Chondrocyte (in vitro differentiated cells): ENCODE measurements at regions not wholly inside any gene's neighbourhood (a gene's known extent, or its start where the extent isn't known, plus 50 kb on each side); places are given as distances from the start of the nearest gene placed in this dataset.
A peak's percentile ranks its signal among the peaks of the same experiment; 100 is the strongest.

ENCODE experiments used
- DNase-seq: peaks from one replicate; pipeline ENCODE4 v3.0.0; 2021; ENCODE audit warnings: mixed read lengths, low spot score
- H3K27ac Mint-ChIP-seq: one replicate; pipeline ENCODE4 v1.8.0; 2021; ENCODE audit warnings: mild to moderate bottlenecking, moderate library complexity, mixed read lengths; ENCODE audit not compliant: unreplicated experiment
- H3K27me3 Mint-ChIP-seq: 2 replicates; pipeline ENCODE4 v1.8.0; 2021; ENCODE audit warnings: low read depth, mixed read lengths
- H3K36me3 Mint-ChIP-seq: 2 replicates; pipeline ENCODE4 v1.8.0; 2021; ENCODE audit warnings: low read depth, mixed read lengths
- H3K4me1 Mint-ChIP-seq: 2 replicates; pipeline ENCODE4 v1.8.0; 2021; ENCODE audit warnings: low read depth, mild to moderate bottlenecking, mixed read lengths
- H3K4me3 Mint-ChIP-seq: one replicate; pipeline ENCODE4 v1.8.0; 2021; ENCODE audit warnings: mild to moderate bottlenecking, moderate library complexity, mixed read lengths; ENCODE audit not compliant: unreplicated experiment
- H3K9me3 Mint-ChIP-seq: 2 replicates; pipeline ENCODE4 v1.8.0; 2021; ENCODE audit warnings: low read depth, mixed read lengths
- TF ChIP-seq, protein P1 (sequence below): fragments of 200-600 bp; sonication (generic); IDR thresholded peaks from 2 replicates; pipeline ENCODE4 v1.5.0; 2021; ENCODE audit warnings: antibody characterized with exemption, mild to moderate bottlenecking, moderate library complexity

DNA sequence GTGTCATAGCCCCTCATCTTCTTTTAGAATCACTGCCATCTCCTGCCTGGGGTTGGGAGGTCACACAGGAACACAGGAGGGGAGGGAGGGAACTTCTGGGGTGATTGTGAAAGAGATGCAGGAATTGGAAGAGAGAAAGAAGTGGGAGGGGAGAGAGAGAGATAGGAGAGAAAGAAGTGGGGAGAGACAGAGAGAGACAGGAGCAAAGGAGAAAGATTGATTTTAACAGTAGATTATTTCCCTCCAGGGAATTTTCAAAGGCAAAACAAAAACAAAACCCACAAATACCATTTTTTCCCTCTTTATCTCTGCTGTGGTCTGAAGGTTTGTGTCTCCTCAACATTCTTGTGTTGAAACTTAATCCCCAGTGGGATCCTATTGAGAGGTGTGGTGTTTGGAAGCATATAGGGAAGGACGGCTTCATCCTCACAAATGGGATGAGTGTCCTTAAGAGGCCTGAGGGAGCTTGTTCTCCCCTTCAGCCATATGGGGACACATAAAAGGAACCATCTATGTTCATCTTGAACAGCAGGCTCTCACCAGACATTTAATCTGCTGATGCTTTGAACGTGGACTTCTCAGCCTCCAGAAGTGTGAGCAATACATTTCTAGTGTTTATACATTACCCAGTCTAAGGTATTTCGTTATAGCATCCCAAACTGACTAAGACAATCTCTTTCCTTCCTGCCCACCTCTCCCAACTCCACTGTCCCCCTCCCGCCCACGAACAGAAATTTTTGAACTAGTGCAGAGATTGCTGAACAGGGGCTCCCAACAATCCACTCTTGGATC, 134.9 kb upstream of the MAX start:
- Mint-ChIP-seq H3K4me3 (no peak overlapping the region), H3K36me3 (no peaks in the 10 kb centered on the region), H3K27me3 (no peaks in the 10 kb centered on the region), H3K27ac (no peak overlapping the region), H3K9me3 (peaks cover 7% of the 10 kb centered on the region), H3K4me1 (peaks cover 23% of the 10 kb centered on the region)
- TF ChIP-seq, protein P1, sequence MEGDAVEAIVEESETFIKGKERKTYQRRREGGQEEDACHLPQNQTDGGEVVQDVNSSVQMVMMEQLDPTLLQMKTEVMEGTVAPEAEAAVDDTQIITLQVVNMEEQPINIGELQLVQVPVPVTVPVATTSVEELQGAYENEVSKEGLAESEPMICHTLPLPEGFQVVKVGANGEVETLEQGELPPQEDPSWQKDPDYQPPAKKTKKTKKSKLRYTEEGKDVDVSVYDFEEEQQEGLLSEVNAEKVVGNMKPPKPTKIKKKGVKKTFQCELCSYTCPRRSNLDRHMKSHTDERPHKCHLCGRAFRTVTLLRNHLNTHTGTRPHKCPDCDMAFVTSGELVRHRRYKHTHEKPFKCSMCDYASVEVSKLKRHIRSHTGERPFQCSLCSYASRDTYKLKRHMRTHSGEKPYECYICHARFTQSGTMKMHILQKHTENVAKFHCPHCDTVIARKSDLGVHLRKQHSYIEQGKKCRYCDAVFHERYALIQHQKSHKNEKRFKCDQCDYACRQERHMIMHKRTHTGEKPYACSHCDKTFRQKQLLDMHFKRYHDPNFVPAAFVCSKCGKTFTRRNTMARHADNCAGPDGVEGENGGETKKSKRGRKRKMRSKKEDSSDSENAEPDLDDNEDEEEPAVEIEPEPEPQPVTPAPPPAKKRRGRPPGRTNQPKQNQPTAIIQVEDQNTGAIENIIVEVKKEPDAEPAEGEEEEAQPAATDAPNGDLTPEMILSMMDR = no peak
- DNase-seq = no peak

DNA sequence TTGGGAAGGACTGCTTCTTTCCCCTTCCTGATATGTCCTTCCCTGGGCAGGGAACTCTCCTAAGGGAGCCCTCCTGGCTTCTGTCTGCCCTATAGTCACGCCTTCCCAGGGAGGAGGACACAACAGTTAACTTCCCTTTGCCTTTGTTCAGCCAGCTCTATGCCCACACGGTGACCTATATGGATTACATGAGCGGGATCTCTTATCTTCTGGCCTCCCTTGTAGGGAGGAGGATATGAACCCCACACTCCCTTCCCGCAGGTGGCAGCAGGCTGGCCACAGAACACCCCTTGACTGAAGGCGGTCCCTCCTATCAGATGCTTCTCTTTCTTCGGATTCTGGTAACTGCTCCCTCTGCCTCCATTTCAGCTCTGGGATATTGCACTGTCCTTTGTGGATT, 135.6 kb upstream of the MAX start:
- no peaks in the 10 kb centered on the region for H3K36me3 Mint-ChIP-seq
- H3K9me3 Mint-ChIP-seq = peaks cover 7% of the 10 kb centered on the region
- TF ChIP-seq, protein P1 = no peak
- no peak for DNase-seq
- no peak overlapping the region for H3K4me3 Mint-ChIP-seq
- H3K27ac Mint-ChIP-seq = peak overlapping the region; percentile 53
- H3K4me1 Mint-ChIP-seq = peaks cover 23% of the 10 kb centered on the region
- H3K27me3 Mint-ChIP-seq = no peaks in the 10 kb centered on the region

DNA sequence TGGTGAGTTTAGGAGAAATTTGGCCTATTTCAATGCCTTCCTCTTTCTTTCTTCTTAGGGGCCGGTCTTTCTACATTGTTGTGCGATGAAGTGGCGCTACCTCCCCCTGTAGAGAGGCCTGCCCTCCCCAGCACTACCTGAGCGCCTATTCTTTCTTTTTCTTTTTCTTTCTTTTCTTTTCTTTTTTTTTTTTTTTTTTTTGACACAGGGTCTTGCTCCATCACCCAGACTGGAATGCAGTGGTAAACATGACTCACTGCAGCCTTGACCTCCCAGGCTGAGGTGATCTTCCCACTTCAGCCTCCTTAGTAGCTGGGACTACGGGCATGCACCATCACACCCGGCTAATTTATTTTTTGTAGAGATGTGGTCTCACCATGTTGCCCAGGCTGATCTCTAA, 136.1 kb upstream of the MAX start:
- Mint-ChIP-seq H3K4me3 (no peak overlapping the region), H3K36me3 (no peaks in the 10 kb centered on the region), H3K9me3 (peaks cover 7% of the 10 kb centered on the region), H3K4me1 (peaks cover 23% of the 10 kb centered on the region), H3K27ac (peak overlapping the region; percentile 53), H3K27me3 (no peaks in the 10 kb centered on the region)
- no peak for DNase-seq
- TF ChIP-seq, protein P1 = no peak

DNA sequence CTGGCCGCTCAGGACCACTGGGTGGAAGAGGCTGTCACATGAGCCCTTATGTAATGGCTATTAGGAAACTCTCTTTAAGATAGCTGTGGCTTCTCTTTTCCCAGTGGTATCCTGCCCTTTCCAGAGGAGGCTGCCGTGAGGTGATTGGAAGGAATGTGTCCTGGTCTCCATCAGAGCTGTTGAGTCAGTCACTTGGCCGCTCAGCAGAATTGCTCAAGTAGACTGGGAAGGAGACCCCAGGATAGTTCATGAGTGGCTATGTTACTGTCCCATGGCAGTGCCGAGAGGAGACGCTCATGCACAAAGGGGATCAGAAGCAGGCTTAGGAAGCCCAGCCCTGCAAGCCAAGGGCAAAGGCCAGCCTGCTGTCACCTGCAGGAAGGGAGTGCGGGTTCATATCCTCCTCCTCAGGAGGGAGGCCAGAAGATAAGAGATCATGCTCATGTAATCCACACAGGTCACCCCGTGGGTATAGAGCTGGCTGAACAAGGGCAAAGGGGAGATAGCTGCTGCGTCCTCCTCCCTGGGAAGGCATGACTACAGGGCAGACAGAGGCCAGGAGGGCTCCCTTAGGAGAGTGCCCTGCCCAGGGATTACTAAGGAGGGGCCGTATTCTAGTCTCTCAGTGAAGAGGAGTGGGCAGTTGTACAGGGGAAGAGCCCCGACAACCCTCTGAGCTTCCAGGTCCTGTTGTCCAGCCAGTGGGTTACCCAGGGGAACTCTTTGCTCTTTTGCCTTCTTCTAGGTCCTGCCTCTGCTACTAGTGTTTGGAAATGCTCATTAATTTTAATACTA, 137.0 kb upstream of the MAX start:
- Mint-ChIP-seq H3K4me3 (no peak overlapping the region), H3K27ac (no peak overlapping the region), H3K4me1 (peaks cover 23% of the 10 kb centered on the region), H3K27me3 (no peaks in the 10 kb centered on the region), H3K36me3 (no peaks in the 10 kb centered on the region), H3K9me3 (peaks cover 7% of the 10 kb centered on the region)
- TF ChIP-seq, protein P1 = no peak
- DNase-seq = no peak

DNA sequence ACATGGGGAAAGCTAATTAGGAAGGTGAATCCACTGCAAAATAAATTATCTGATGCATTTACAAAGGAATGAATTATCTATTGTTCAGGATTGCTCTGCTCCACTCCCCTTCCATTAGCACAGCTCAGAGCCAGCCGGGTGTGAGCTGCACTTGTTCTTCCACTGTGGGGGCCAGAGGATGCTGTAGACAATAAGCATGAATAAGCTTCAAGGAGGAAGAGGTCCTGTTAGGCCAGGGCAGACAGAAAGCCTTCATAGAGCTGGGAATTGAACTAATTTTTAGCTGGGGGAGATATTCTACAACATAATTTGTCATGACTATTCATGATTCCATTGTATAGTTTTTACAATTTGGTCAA, 137.6 kb upstream of the MAX start:
- Mint-ChIP-seq H3K27ac (no peak overlapping the region), H3K4me3 (no peak overlapping the region), H3K36me3 (no peaks in the 10 kb centered on the region), H3K4me1 (peaks cover 23% of the 10 kb centered on the region), H3K9me3 (peaks cover 6% of the 10 kb centered on the region), H3K27me3 (no peaks in the 10 kb centered on the region)
- TF ChIP-seq, protein P1 = no peak
- no peak for DNase-seq
